ENCODE measurements at regions not wholly inside any gene's neighbourhood (a gene's known extent, or its start where the extent isn't known, plus 50 kb on each side); places are given as distances from the start of the nearest gene placed in this dataset.
A peak's percentile ranks its signal among the peaks of the same experiment; 100 is the strongest.
"Not testable (repeated sequence)": the region's sequence is repeated elsewhere in the genome, so short reads cannot be mapped to it uniquely, and the experiment has no call there.

DNA sequence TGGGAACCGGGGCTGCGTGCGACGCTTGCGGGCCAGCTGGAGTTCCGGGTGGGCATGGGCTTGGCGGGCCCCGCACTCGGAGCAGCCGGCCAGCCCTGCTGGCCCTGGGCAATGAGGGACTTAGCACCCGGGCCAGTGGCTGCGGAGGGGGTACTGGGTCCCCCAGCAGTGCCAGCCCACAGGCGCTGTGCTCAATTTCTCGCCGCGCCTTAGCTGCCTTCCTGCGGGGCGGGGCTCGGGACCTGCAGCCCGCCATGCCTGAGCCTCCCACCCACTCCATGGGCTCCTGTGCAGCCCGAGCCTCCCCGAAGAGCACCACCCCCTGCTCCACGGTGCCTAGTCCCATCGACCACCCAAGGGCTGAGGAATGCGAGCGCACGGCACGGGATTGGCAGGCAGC, 63.8 kb downstream of the PLXNA1 start:
- not testable (repeated sequence) for DNase-seq (ENCODE audit: low spot score)

DNA sequence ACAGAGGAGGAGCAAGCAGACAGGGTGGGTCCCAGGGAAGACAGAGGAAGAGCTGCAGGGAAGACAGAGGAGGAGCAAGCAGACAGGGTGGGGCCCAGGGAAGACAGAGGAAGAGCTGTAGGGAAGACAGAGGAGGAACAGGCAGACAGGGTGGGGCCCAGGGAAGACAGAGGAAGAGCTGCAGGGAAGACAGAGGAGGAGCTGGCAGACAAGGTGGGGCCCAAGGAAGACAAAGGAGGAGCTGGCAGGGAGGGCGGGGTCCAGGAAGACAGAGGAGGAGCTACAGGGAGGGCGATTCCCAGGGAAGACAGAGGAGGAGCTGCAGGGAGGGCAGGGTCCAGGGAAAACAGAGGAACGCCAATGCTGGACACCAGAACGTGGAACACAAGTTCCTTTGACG, 66.5 kb downstream of the PLXNA1 start:
- DNase-seq (ENCODE audit: low spot score), result no peak

DNA sequence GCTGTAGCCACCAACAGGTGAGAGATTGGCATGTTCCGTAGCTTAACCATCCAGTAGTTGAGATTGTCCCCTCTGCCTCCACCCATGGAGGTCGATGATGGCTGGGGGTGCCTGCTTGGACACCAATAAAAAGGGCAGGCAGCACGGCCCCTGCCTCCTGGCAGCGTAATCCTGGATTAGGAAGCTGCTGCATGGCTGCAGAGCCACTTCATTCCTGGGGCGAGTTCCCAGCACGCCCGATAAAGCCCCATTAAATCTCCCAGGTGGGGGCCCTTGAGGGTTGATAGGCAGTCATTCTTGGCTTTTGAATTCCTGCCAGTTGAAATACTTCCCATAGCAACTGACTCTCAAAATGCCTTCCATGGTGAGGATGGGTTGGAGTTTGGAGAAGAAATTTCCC, 67.8 kb downstream of the PLXNA1 start:
- no peak for DNase-seq (ENCODE audit: low spot score)

DNA sequence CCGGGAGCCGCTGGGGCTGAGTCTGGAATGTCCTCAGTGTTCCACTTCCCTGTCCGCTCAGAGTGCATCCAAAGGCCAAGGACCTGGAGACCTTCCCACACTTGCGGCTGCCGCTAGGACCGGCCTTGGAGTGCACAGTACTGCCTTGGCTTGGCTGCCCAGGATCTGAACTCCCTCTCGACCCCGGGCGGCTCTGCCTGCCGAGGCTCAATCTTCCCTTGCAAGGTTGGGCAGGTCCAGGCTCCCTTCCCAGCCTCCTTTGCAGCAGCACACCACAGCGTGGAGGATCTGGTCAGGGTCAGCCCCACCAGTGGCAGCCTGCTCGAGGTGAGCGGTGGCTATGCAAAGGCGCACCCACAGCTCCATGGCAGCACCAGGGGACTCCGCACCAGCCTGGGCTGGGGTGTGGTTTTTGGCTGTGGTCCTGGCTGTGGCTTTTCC, 69.2 kb downstream of the PLXNA1 start:
- no peak for DNase-seq (ENCODE audit: low spot score)

DNA sequence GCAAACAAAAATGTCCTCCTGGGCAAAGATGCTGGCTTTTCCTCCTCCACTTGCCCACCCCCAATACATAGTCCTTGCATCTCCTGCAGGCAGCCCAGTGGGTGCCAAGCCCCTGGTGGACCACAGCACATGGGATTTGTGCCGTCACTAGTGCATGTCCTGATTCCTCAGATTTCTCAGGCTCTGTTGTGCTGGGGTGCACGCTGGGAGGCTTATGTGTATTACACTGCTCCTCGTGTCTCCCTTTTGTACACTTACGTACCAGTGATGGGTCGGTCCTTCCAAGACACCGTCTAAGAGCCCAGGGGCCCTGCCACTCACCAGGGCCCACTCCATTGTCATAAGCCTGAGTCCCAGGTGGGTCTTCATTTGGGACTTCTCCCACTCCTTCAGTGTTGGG, 70.1 kb downstream of the PLXNA1 start:
- DNase-seq (ENCODE audit: low spot score), result no peak

DNA sequence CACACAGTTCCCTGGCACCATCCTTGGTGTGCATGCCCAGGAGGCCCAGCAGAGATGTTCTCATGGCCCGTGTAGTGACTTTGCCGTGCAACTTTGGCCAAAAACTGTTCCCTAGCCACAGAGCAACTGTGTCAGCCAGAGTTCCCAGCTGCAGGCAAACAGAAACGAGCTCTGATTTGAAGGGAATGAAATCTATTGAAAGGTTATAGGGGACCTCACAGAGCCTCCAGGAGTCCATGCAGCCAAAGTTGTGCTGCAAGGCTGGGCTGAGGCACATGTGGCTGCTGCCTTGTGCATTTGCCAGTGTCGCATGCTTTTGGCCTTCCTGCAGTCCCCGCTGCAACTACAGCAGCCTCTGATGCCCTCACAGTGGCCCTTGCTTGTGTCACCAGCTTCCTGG, 70.5 kb downstream of the PLXNA1 start:
- no peak for DNase-seq (ENCODE audit: low spot score)

DNA sequence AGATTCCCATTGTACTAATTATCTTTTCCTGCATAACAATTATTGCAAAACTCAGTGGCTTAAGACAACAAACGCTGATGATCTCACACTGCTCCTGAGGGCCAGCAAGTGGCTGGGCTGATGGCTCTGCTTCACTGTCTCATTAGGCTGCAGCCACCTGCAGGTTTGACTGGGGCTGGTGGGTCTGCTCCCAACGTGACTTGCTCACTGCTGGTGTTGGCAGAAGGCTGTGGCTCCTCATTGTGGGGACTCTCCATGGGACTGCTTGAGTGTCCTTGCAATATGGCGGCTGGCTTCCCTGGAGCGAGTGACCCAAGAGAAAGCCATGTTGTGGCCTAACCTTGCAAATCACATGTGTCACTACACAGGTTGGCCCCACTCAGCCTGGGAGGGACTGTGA, 71.1 kb downstream of the PLXNA1 start:
- no peak for DNase-seq (ENCODE audit: low spot score)

- DNase-seq (ENCODE audit: low spot score), result no peak
Observed at GRCh38 chr3:127056281-127056680, 73.4 kb downstream of the PLXNA1 start.

DNA sequence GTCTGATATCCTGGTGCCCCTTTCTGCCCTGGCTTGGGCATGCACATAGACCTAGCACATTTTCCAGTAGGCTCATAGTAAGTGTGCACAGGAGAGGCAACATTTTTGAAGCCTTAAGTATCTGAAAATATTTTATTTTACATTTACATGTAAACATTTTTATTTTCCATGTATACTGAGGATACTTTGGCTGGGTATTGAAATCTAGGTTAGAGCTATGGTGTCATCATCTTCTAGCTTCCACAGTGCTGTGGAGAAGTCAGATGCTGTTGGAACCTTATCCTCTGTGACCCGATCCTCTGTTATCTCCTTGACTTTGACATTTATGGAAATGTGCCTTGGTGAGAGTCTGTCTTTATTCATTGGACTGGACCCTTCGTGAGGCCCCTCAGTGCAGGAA, 74.1 kb downstream of the PLXNA1 start:
- DNase-seq (ENCODE audit: low spot score), result no peak

DNA sequence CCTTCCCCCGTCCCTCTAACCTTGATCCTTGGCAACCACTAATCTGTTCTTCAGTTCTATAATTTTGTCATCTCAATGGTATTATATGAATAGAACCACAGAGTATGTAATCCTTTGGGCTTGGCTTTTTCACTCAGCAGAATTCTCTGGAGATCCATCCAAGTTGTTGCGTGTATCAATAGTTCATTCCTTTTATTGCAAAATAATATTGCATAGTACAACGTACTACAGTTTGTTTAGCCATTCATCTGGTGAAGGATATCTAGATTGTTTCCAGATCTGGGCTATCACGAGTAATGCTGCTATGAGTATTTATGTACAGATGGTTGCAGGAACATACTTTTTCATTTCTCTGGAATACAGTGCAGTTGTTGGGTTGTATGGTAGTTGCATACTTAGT, 76.2 kb downstream of the PLXNA1 start:
- DNase-seq (ENCODE audit: low spot score), result no peak

DNA sequence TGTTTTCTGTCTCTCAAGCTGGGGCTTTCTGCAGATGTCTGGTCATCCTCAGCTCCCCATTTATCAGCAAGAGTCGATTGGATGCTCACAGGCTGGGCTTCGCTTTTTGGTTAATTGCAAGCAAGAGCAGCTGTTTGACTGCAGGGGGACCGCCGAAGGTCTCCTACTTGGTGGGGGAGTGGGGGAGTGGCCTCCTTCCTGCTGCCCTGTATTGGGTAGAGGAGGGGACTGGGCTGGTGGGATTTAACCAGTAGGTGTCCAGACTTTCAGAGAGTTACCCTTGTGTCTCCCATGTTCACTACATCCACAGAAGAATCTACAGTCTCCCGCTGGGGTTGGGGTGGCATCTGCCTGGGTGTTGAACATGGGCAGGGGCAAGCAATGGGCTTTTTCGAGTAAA, 78.7 kb downstream of the PLXNA1 start:
- no peak for DNase-seq (ENCODE audit: low spot score)

- DNase-seq (ENCODE audit: low spot score), result no peak
Observed at GRCh38 chr3:127062926-127063325, 80.0 kb downstream of the PLXNA1 start.

DNA sequence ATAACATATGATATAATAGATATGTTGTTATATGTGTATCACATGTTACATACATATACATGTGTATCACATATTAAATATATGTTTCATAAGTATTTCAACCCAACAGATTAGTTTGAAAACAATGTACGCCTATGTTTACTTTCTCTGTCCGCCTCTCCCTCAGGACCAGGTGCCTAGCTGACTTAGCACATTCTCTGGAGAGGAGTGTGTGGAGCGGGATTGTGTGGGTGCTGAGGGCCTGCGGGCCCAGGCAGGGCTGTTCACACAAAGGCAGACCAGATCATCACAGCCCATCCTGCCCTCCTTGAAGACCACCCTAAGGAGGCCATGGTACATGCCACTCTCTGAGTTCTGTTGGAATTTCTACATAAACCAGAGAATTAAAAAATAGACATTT, 81.0 kb downstream of the PLXNA1 start:
- DNase-seq (ENCODE audit: low spot score), result no peak

DNA sequence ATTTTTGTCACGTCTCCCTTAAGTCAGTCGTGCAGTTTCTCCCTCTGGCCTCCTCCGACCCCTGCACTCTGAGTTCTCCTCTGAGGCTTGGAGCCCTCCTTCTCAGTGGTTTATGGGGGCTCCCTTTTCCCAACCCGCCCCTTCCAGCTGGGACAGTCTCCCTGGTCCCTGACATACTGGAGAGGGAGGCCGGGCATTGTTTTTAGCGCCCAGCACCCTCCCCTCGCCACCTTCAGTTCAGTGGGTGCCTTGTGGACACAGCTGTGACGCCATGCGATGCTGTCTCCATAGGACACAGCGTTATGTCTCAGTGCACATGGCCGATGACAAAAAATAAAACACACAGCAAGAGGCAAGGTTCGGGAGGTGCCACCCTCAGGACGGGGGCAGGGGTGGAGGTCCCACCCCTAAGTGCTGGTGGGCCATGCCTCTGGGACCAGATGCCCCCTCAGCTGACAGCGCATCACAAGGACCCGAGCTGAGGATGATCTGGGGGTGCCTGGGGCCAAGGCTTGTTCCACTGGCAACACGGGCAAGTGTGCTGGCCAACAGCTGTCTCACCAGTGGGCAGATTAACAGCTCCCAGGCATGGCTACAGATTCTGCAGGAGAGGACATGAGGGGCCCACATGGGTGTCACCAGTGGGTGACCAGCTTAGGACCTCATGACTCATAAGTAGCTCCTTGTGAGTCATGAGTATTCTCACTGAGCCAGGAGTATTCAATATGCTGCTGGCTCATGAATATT, 81.6 kb downstream of the PLXNA1 start:
- peak; percentile 44 for DNase-seq (ENCODE audit: low spot score)

DNA sequence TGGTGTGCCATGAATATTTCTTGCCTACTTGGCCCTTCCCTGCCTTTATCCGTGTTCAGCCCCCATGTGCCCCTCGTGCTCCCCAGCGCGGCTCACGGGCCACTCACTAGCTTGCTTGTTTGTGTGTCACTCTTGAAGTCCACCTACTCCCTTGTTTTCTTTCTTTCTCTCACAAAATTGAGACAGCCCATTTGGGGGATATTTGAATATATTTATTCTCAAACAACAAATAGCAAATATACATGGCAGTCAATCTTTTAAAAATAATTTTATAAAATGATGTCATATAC, 82.2 kb downstream of the PLXNA1 start:
- no peak for DNase-seq (ENCODE audit: low spot score)

DNA sequence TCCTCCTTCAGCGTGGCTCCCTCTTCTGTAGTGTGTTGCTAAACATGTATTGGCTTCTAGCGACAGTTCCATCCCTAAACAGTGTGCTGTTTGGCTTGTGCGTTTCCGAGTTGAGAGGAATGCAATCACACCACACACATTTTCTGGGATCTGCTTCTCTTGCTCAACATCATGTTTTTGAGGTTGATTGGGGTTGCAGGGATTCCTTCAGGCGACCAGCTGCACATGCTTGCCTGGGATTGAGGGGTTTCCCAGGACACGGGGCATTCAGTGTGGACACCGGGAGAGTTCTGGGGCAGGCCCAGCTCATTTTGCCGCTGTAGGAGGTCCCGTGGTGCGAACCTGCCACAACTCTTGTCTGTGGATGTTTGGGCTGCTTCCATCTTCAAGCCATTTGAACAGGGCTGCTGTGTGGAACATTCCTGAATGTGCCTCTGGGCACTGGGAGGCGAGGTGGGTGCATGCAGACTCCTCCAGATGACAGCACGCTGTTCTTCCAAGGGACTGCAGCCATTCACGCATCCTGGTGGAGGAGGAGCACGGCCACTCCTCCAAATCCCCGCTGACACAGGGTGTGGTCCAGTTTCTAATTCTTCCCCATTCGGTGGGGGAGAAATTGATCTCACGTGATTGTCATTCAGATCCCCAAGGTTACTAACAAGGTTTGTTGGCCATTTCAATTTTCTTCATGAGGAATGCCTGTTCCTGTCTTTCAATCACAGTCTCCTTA, 82.8 kb downstream of the PLXNA1 start:
- no peak for DNase-seq (ENCODE audit: low spot score)

DNA sequence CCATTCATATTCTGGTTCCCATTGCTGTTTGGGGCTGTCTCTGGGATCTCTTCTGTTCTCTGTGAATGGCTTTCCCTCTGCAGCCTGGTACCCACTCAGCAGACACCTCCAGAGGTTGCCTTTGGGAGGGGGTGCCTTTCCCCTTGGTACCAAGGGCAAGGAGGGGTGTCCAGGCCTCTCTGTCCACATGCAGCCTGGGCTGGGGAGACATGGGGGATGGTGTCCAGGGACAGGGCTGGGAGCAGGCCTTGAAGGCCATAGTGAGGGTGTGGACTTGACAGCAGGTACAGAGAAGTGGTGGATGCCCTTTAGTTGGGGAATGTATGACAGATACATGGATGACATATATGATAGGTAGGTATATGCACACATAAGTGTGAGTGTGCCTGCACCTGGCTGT, 83.7 kb downstream of the PLXNA1 start:
- no peak for DNase-seq (ENCODE audit: low spot score)

GRCh38 chr3:127067116-127067910, 84.4 kb downstream of the PLXNA1 start:
- DNase-seq (ENCODE audit: low spot score), result no peak

DNA sequence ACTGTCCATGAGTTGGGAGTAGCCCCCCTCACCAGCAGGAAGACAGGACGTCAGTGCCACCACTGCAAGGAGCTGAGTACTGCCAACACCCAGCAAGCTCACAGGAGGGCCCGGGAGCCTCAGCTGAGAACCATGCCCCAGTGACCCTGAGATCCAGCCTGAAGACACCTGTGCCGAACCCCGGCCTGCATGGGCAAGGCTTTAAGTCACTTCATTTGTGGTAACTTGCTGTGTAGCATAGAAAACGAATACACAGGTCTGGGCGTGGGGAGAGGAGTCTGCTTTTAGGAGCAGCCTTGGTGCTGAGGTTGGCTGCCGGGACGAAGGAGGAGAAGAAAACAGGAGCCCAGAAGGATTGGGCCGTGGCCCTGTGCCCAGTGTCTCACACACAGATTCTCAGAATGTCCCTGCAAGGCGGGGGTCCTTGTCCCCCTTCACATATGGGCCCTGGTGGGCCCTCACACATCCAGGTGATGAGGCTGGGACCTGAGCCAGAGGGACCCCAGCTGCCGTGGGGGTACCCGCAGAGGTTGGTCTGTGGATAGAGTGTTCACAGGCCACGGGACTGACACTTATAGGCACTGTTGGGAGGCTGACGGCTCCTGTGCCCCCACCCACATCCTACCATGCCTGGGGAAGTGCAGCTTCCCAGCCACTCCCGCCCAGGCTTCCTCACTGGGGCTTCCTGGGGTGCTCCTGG, 85.3 kb downstream of the PLXNA1 start:
- no peak for DNase-seq (ENCODE audit: low spot score)

- no peak for DNase-seq (ENCODE audit: low spot score)
Observed at GRCh38 chr3:127068871-127069270, 86.0 kb downstream of the PLXNA1 start.

- DNase-seq (ENCODE audit: low spot score), result no peak
Observed at GRCh38 chr3:127069814-127070440, 87.0 kb downstream of the PLXNA1 start.

- DNase-seq (ENCODE audit: low spot score), result no peak
Observed at GRCh38 chr3:127070776-127071175, 87.9 kb downstream of the PLXNA1 start.
